Stromal cell of bone marrow (primary cell): ENCODE measurements at regions not wholly inside any gene's neighbourhood (a gene's known extent, or its start where the extent isn't known, plus 50 kb on each side); places are given as distances from the start of the nearest gene placed in this dataset.

Experiments used
- DNase-seq: peaks from one replicate; pipeline ENCODE4 v3.0.0-alpha.2; 2012; ENCODE audit warnings: low read depth

DNA sequence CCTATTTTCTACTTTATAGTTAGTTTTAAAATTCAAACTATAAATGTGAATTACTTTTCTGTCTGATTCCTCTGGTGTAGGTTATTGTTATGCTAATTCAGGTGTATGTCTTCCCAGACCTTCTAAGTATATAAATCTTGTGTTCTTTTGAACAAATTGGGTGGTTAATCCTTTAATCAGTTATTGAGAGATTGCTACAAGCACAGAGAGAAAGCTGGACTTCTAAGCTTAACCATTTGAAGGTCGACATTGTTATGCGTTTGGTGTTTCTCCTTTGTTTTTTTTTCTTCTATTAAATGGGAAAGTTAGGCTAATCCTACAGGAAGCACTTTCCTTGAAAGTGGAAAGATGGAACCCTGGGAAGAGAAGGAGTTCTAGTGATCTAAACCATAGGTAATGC is 592.6 kb downstream of the SLC4A3 start:
- no peak for DNase-seq

GRCh38 chr2:220221992-220222391 is 594.6 kb downstream of the SLC4A3 start:
- no peak for DNase-seq

DNA sequence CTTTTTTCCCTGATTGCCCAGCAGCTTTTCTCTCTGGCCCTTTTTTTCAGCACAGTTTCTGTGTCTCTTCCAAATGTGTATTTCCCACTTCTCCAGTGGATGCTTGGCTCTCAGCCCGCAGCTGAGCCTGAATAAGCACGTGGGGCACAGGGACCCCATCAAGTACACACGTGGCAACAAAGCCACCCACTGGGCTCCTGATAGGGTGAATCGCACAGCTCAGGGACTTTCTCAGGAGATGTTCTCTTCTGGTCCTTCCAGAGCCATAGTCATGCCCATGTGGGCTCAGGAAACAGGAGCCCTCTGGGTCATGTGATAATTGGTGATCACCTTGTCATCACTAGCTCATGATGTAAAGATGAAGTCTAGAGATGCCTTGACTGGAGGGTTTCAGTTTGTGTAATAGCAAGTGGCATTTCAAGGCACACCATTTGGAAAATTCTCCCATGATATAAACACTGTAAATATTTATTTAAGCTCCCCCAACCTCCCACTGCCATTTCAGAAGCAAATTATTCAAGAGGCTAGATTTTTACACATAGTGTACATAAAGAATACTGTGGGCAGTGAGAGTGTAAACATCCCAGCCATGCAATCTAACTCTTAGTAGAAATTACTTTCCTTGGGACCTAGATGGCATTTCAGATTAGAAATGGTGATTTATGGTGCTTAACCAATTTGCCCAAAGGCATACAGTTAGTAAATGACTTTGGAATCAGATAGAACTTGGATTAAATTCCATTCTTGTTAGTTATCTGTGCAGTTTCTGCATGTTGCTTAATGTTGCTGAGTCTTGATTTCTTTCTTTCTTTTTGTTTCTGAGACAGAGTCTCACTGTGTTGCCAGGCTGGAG is 597.5 kb downstream of the SLC4A3 start:
- peak; percentile 45 for DNase-seq

DNA sequence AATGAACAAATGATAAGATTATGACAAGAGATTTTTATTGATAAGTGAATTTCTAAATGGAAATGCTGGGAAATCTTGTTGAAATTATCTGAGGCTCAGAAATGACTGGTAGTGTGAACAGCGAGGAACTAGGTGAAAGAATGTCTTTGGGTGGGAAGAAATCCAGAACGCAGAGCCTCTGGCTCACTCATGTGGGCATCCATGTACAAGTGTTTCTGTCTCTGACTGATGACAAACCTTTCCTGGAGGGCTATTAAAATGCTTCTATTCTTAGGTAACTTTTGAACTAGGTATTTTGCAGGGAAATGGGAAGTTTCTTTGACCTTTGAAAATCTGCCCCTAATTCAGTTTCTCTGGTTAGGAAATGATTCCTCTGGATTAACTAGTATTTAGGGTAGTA is 598.6 kb downstream of the SLC4A3 start:
- no peak for DNase-seq

DNA sequence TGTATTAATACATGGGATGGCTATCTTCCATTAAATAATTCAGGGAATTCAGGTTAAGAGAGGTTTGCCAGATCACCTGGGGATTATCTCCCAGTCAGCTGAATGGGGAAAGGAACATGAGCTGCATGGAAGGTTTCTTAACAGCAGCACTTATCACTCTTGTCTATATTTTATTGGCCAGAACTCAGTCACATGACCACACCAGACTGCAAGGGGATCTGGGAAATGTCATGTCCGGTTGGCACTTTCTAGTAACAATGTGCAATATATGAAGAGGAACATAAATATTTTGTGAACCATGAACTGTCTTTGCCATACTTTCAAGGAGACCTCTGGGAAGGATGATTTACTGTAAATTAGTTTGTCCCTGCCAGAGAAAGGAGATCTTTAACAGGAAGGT is 599.1 kb downstream of the SLC4A3 start:
- DNase-seq: no peak

DNA sequence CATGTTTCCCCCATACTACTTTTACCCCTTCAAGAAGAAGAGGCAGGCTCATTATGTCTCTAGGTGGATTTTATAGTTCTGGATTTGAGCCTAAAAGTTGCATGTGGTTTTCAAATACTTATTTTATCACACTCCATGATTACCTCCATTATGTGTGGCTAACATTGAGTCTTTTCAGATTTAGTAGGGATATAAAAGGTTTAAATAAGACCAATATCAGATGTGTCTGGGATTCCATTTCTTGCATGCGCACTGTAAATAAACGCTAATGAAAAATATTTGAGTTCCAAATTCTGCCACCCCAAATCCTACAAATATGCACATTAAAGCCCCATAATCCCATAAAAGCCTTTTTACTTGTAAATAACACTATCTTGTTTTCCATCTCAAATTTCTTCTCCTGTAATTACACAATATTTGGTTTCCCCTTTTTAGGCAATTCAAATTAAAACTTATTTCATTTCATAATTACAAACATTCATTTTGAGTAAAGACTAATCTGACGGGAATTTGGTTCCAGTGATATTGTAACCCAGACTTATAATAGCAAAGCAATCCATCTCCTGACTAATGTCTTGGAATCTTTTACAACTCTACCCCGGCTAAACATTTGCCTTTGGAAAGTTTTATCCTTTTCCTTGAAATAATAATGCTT is 600.0 kb downstream of the SLC4A3 start:
- peak; percentile 65 for DNase-seq

DNA sequence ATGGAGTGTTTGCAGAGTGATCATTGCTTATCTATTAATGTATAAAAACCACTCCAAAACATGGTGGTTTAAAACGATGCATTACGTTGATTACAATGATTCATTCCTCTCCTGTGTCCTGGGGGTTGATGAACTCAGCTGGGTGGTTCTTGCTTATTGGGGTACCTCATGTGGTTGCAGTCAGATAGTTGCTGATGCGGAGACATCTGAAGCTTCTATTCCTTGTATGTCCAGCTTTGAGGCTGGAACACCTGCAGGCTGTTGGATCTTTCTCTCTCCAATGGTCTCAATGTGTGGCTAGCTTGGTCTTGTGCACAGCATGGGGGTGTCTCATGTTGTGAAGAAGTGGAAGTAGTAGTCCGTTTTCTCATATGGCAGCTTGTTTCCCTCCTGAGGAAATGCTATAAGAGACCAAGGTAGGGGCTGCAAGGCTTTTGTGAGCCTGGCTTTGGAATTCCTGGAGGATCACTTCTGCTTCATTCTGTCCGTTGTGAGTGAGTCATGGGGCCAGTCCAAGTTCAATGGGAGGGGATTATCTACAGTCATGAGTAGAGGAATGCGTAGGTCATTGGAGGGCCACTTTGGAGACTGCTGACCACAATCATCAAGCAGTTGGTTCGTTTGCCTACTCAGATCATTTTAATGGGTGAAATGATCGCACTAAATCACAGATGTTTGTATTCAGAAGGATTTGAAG is 601.0 kb downstream of the SLC4A3 start:
- DNase-seq: peak; percentile 96

GRCh38 chr2:220240641-220241040 is 613.2 kb downstream of the SLC4A3 start:
- DNase-seq: no peak

GRCh38 chr2:220241423-220241822 is 614.0 kb downstream of the SLC4A3 start:
- no peak for DNase-seq

- no peak for DNase-seq
These were observed 616.1 kb downstream of the SLC4A3 start for GRCh38 chr2:220243571-220243970.

DNA sequence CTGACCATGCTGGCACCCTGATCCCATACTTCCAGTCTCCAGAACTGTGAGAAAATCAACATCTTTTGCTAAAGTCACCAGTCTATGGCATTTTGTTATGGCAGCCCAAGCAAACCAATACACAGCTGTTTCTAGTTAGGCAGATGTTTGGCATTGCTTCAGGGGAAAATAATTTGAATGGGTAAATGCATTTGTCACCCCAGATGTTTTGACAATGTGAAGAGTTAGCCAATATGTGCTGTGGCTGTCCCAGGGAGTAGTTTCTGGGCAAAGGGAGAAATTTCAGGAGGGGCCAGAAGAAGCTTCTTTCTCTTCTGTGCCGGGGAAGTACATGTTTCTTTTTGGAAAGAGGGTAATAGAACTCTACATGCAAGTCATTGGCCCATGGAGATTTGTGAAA is 619.0 kb downstream of the SLC4A3 start:
- DNase-seq: no peak

DNA sequence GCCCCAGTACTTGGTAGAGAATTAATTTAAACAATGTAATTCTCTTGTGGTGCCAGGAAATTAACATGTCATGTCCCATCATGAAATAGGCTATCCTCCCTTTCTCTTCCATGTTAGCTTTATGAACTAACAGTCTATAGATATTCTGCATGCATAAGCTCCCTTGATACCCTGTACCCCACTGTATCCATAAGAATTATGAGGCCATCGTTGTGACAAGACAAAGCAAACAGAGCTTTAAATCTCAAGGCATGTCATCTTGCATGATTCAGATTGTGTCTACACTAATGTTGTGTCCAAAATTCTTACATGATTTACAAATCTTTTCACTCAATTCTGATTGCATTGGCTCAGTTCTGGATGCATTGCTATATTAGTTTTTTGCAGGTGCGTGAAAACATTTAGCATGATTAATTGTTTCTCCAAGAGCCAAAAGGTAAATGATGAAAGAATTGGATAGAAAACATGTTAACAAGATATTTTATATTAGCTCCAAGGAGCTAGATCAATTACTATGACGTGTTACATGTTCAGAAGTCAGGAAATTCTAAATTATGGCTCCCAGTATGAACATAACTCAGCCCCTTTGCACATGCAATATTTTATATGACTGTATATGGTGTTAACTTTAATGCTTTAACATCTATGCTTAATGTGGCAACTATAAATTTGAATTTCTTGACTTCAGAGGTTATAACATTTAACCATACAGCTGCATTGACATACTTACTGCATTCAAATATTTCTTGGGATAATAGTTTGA is 620.3 kb downstream of the SLC4A3 start:
- DNase-seq: no peak

DNA sequence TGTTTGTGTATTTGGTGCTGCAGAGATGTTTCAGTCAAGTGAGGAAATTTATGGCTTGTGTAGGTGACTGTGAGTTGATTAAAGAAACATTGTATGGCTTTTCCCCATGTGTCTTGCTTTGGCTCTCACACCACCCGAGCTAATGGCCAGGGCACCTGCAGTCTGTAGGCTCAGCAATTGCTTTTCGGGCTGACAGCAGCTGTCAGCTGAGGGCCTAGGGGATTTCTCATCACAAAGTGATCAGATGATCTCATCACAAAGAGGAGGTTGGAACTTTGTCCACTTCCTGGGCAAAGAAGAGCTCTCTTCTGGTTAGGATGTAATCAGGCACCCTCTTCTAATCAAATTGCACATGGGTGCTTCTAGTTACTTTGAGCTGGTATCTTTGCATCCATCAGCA is 632.2 kb downstream of the SLC4A3 start:
- no peak for DNase-seq

- DNase-seq: no peak
These were observed 635.9 kb downstream of the SLC4A3 start for GRCh38 chr2:220263300-220263699.

DNA sequence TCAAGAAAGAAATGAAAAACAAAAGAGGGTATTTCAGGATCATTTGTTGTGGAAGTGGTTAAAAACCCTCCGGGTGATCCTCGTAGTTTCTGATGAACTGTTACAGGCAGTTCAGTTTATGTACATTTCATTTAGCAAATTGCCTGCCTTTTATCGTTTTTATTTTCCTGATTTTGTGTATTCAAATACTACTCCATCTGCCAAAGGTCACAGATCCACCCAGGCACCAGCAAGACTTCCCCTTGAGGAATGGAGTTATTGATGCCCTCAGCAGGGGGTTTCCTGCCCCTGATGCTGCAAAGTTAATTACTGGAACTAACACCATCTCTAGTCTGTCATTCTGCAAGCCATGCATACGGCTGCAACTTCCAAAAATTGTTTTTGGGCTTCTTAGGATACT is 641.9 kb downstream of the SLC4A3 start:
- no peak for DNase-seq

GRCh38 chr2:220270481-220271070 is 643.1 kb downstream of the SLC4A3 start:
- DNase-seq: no peak

GRCh38 chr2:220272656-220273055 is 645.2 kb downstream of the SLC4A3 start:
- no peak for DNase-seq

DNA sequence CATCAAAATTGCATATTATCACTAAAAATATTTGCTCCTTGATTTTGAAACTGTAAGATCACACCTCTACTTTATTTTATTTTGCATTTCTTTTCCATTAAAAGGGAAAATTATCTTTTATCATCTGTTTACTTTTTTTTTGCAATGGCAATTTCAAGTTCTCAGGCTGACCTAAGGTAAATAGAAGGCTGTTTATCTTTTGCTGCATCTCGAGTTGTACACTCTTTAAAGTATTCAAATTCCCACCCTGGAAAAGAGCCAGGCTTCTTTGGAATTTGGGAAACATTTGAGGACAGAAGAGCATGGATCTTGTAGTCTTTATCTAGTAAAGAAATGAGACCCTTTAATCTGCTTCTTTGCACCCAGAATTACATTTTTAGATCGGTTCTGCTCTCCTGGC is 645.7 kb downstream of the SLC4A3 start:
- DNase-seq: no peak

DNA sequence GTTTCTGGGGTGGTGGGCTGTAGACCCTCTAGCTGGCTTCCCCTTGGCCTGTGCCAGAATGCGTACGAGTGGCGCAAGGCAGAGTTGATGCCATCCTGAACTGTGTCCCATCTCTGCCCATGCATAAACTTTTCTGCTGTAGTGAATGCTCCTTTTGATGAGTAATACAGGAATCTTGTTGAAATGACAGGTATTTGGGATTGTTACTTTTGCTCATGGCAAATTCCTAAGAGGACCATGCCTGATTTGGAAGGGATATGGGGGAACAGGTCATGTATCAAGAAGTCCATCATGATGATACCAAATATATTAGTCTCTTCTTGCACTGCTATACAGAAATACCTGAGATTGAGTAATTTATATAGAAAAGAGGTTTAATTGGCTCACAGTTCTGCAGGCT is 648.0 kb downstream of the SLC4A3 start:
- DNase-seq: no peak

- DNase-seq: peak; percentile 65
These were observed 649.5 kb downstream of the SLC4A3 start for GRCh38 chr2:220276741-220277444.

GRCh38 chr2:220277445-220277975 is 650.1 kb downstream of the SLC4A3 start:
- peak; percentile 93 for DNase-seq
